Ectodermal cell (in vitro differentiated cells): ENCODE measurements at regions not wholly inside any gene's neighbourhood (a gene's known extent, or its start where the extent isn't known, plus 50 kb on each side); places are given as distances from the start of the nearest gene placed in this dataset.

ENCODE experiments used
- H3K27ac ChIP-seq: 2 replicates; pipeline ENCODE4 v1.7.0; 2013; ENCODE audit warnings: mild to moderate bottlenecking, low read depth, low read length; ENCODE audit not compliant: insufficient read depth, poor library complexity, severe bottlenecking
- H3K27me3 ChIP-seq: 2 replicates; pipeline ENCODE4 v1.7.0; 2013; ENCODE audit warnings: mild to moderate bottlenecking, low read length; ENCODE audit not compliant: insufficient read depth, control insufficient read depth, poor library complexity, severe bottlenecking
- H3K36me3 ChIP-seq: one replicate; pipeline ENCODE4 v1.7.0; 2013; ENCODE audit warnings: low read length; ENCODE audit not compliant: control insufficient read depth, insufficient read depth
- H3K4me1 ChIP-seq: one replicate; pipeline ENCODE4 v1.7.0; 2013; ENCODE audit warnings: low read length; ENCODE audit not compliant: control insufficient read depth, insufficient read depth
- H3K4me3 ChIP-seq: 2 replicates; pipeline ENCODE4 v1.7.0; 2013; ENCODE audit warnings: low read depth, low read length, control low read depth; ENCODE audit not compliant: insufficient read depth
- H3K9me3 ChIP-seq: 2 replicates; pipeline ENCODE4 v1.7.0; 2013; ENCODE audit warnings: mild to moderate bottlenecking, low read length, moderate library complexity; ENCODE audit not compliant: control insufficient read depth
- WGBS, 2 experiments: methylation state at CpG; one replicate each; pipeline ENCODE4 v1.1.7; 2013; ENCODE audit warnings: missing lambda C conversion rate in 2 of 2; 5-methylcytosine and 5-hydroxymethylcytosine counted together

- Histone ChIP-seq H3K9me3 (no peaks in the 10 kb centered on the region), H3K36me3 (no peaks in the 10 kb centered on the region), H3K4me1 (no peaks in the 10 kb centered on the region), H3K27ac (no peak overlapping the region), H3K27me3 (no peaks in the 10 kb centered on the region), H3K4me3 (no peak overlapping the region)
- 94 to 95% methylated on average over 12 of the region's 12 CpGs for WGBS, 2 experiments
Measured at GRCh38 chr3:64331605-64332004, 106.3 kb upstream of the PRICKLE2 start.

GRCh38 chr3:64329037-64329436 is 103.8 kb upstream of the PRICKLE2 start:
- Histone ChIP-seq H3K36me3 (no peaks in the 10 kb centered on the region), H3K27me3 (no peaks in the 10 kb centered on the region), H3K9me3 (no peaks in the 10 kb centered on the region), H3K4me1 (no peaks in the 10 kb centered on the region), H3K27ac (no peak overlapping the region), H3K4me3 (no peak overlapping the region)
- 80 to 100% methylated on average over 1 to 2 of the region's 3 CpGs for WGBS, 2 experiments

- Histone ChIP-seq H3K4me1 (no peaks in the 10 kb centered on the region), H3K9me3 (no peaks in the 10 kb centered on the region), H3K36me3 (no peaks in the 10 kb centered on the region), H3K27ac (no peak overlapping the region), H3K4me3 (no peak overlapping the region), H3K27me3 (no peaks in the 10 kb centered on the region)
- WGBS, 2 experiments: 93% methylated on average over 11 of the region's 11 CpGs
Measured at GRCh38 chr3:64327100-64327804, 102.0 kb upstream of the PRICKLE2 start.

GRCh38 chr3:64321747-64322146 is 96.5 kb upstream of the PRICKLE2 start:
- Histone ChIP-seq H3K36me3 (no peaks in the 10 kb centered on the region), H3K27ac (no peak overlapping the region), H3K27me3 (no peaks in the 10 kb centered on the region), H3K4me3 (no peak overlapping the region), H3K9me3 (no peaks in the 10 kb centered on the region), H3K4me1 (no peaks in the 10 kb centered on the region)
- WGBS, 2 experiments: 45 to 47% methylated on average over 1 of the region's 1 CpG

GRCh38 chr3:64319391-64319790 is 94.1 kb upstream of the PRICKLE2 start:
- Histone ChIP-seq H3K4me3 (no peak overlapping the region), H3K36me3 (no peaks in the 10 kb centered on the region), H3K4me1 (no peaks in the 10 kb centered on the region), H3K27me3 (no peaks in the 10 kb centered on the region), H3K9me3 (no peaks in the 10 kb centered on the region), H3K27ac (no peak overlapping the region)
- WGBS, 2 experiments: 63 to 67% methylated on average over 4 of the region's 4 CpGs

GRCh38 chr3:64318668-64319271 is 93.5 kb upstream of the PRICKLE2 start:
- 94 to 100% methylated on average over 1 of the region's 1 CpG for WGBS, 2 experiments
- Histone ChIP-seq H3K36me3 (no peaks in the 10 kb centered on the region), H3K4me3 (no peak overlapping the region), H3K9me3 (no peaks in the 10 kb centered on the region), H3K27ac (no peak overlapping the region), H3K27me3 (no peaks in the 10 kb centered on the region), H3K4me1 (no peaks in the 10 kb centered on the region)

GRCh38 chr3:64318001-64318400 is 92.7 kb upstream of the PRICKLE2 start:
- Histone ChIP-seq H3K27ac (no peak overlapping the region), H3K4me1 (no peaks in the 10 kb centered on the region), H3K36me3 (no peaks in the 10 kb centered on the region), H3K9me3 (no peaks in the 10 kb centered on the region), H3K27me3 (no peaks in the 10 kb centered on the region), H3K4me3 (no peak overlapping the region)
- 93 to 98% methylated on average over 3 of the region's 3 CpGs for WGBS, 2 experiments

- Histone ChIP-seq H3K27ac (no peak overlapping the region), H3K27me3 (no peaks in the 10 kb centered on the region), H3K4me3 (no peak overlapping the region), H3K36me3 (no peaks in the 10 kb centered on the region), H3K9me3 (no peaks in the 10 kb centered on the region), H3K4me1 (no peaks in the 10 kb centered on the region)
- 89 to 96% methylated on average over 4 of the region's 4 CpGs for WGBS, 2 experiments
Measured at GRCh38 chr3:64316971-64317370, 91.7 kb upstream of the PRICKLE2 start.

- H3K27ac ChIP-seq: no peak overlapping the region
- no peaks in the 10 kb centered on the region for H3K36me3 ChIP-seq
- H3K27me3 ChIP-seq: no peaks in the 10 kb centered on the region
- no peak overlapping the region for H3K4me3 ChIP-seq
- no peaks in the 10 kb centered on the region for H3K9me3 ChIP-seq
- no peaks in the 10 kb centered on the region for H3K4me1 ChIP-seq
- 85 to 90% methylated on average over 4 to 5 of the region's 5 CpGs for WGBS, 2 experiments
Measured at GRCh38 chr3:64311424-64312061, 86.3 kb upstream of the PRICKLE2 start.

- H3K4me3 ChIP-seq: no peak overlapping the region
- no peaks in the 10 kb centered on the region for H3K36me3 ChIP-seq
- no peak overlapping the region for H3K27ac ChIP-seq
- H3K4me1 ChIP-seq: no peaks in the 10 kb centered on the region
- H3K27me3 ChIP-seq: no peaks in the 10 kb centered on the region
- H3K9me3 ChIP-seq: no peaks in the 10 kb centered on the region
- 96 to 100% methylated on average over 1 of the region's 1 CpG for WGBS, 2 experiments
Measured at GRCh38 chr3:64308931-64309330, 83.7 kb upstream of the PRICKLE2 start.
